ENCODE measurements at regions not wholly inside any gene's neighbourhood (a gene's known extent, or its start where the extent isn't known, plus 50 kb on each side); places are given as distances from the start of the nearest gene placed in this dataset.

DNA sequence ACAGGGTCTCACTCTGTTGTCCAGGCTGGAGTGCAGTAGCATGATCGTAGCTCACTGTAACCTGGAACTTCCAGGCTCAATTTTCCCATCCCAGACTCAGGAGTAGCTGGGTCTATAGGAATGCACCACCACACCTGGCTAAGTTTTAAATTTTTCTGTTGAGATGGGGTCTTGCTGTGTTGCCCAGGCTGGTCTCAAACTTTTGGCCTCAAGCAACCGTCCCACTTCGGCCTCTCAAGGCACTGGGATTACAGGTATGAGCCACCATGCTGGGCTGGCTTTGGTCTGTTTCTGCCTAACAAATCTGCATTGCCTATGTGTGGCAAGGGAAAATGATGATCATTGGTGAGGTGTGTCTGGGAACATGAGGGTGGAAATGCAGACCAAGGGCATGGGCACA, 59.3 kb upstream of the CLMP start (continued):
- TF ChIP-seq MAX (IDR thresholded peaks at IDR 0.05) = no peak
- no peak for TF ChIP-seq TAF1 (conservative IDR thresholded peaks at IDR 0.05)
- TF ChIP-seq RXRA (IDR thresholded peaks at IDR 0.05) = no peak

- Histone ChIP-seq H3K27ac (ENCODE audit: low read depth in 1 of 2, low read length in 2 of 2) (no peak overlapping the region), H3K9me3 (ENCODE audit: control insufficient read depth in 4 of 4, low read length in 3 of 4) (no peaks in the 10 kb centered on the region), H3K4me3 (ENCODE audit: low read depth in 1 of 3, low read length in 3 of 3) (no peak overlapping the region), H3K36me3 (ENCODE audit: control insufficient read depth in 4 of 4, insufficient read depth in 3 of 4, low read depth in 1 of 4, low read length in 3 of 4) (no peaks in the 10 kb centered on the region), H3K4me1 (ENCODE audit: control insufficient read depth in 4 of 4, insufficient read depth in 4 of 4, low read length in 3 of 4) (no peaks in the 10 kb centered on the region), H3K9ac (ENCODE audit: low read depth in 1 of 2, low read length in 2 of 2) (no peak overlapping the region), H3K27me3 (ENCODE audit: control insufficient read depth in 4 of 4, insufficient read depth in 4 of 4, low read length in 3 of 4) (no peaks in the 10 kb centered on the region)
- 86% methylated on average over 3 of the region's 3 CpGs for WGBS
- no peak for DNase-seq (ENCODE audit: low spot score)
- TF ChIP-seq EGR1 (IDR thresholded peaks at IDR 0.05; ENCODE audit: low read depth in 2 of 2) (no peak), FOXA2 (IDR thresholded peaks at IDR 0.05) (no peak), RAD21 (IDR thresholded peaks at IDR 0.05) (no peak), TAF1 (conservative IDR thresholded peaks at IDR 0.05) (no peak), MAX (IDR thresholded peaks at IDR 0.05) (no peak), JUND (IDR thresholded peaks at IDR 0.05) (no peak), NR2F2 (IDR thresholded peaks at IDR 0.05) (no peak), FOXA1 (IDR thresholded peaks at IDR 0.05) (no peak), GABPA (IDR thresholded peaks at IDR 0.05 in 1 of 2, conservative IDR thresholded peaks at IDR 0.05 in 1 of 2) (no peak), HNF4A (conservative IDR thresholded peaks at IDR 0.05) (no peak), RXRA (IDR thresholded peaks at IDR 0.05) (no peak), YY1 (IDR thresholded peaks at IDR 0.05) (no peak)
Measured at GRCh38 chr11:123253911-123254310, 58.9 kb upstream of the CLMP start.

GRCh38 chr11:123253223-123253622, 58.2 kb upstream of the CLMP start:
- no peaks in the 10 kb centered on the region for H3K27me3 ChIP-seq (ENCODE audit: control insufficient read depth in 4 of 4, insufficient read depth in 4 of 4, low read length in 3 of 4)
- no peak overlapping the region for H3K27ac ChIP-seq (ENCODE audit: low read depth in 1 of 2, low read length in 2 of 2)
- no peaks in the 10 kb centered on the region for H3K36me3 ChIP-seq (ENCODE audit: control insufficient read depth in 4 of 4, insufficient read depth in 3 of 4, low read depth in 1 of 4, low read length in 3 of 4)
- no peak overlapping the region for H3K9ac ChIP-seq (ENCODE audit: low read depth in 1 of 2, low read length in 2 of 2)
- H3K4me1 ChIP-seq (ENCODE audit: control insufficient read depth in 4 of 4, insufficient read depth in 4 of 4, low read length in 3 of 4) = no peaks in the 10 kb centered on the region
- TF ChIP-seq YY1 (IDR thresholded peaks at IDR 0.05) (no peak), HNF4A (conservative IDR thresholded peaks at IDR 0.05) (no peak), GABPA (IDR thresholded peaks at IDR 0.05 in 1 of 2, conservative IDR thresholded peaks at IDR 0.05 in 1 of 2) (no peak), SP1 (IDR thresholded peaks at IDR 0.05) (no peak), RXRA (IDR thresholded peaks at IDR 0.05) (no peak), EGR1 (IDR thresholded peaks at IDR 0.05; ENCODE audit: low read depth in 2 of 2) (no peak), ZBTB33 (IDR thresholded peaks at IDR 0.05) (no peak), RAD21 (IDR thresholded peaks at IDR 0.05) (no peak), TAF1 (conservative IDR thresholded peaks at IDR 0.05) (no peak), MAX (IDR thresholded peaks at IDR 0.05) (no peak), JUND (IDR thresholded peaks at IDR 0.05) (no peak), CTCF (IDR thresholded peaks at IDR 0.05; ENCODE audit: low read depth, low read length, missing input control) (no peak), FOXA1 (IDR thresholded peaks at IDR 0.05) (no peak)
- TF ChIP-seq, protein P1, sequence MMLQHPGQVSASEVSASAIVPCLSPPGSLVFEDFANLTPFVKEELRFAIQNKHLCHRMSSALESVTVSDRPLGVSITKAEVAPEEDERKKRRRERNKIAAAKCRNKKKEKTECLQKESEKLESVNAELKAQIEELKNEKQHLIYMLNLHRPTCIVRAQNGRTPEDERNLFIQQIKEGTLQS (IDR thresholded peaks at IDR 0.05) = no peak
- 88% methylated on average over 8 of the region's 8 CpGs for WGBS
- H3K9me3 ChIP-seq (ENCODE audit: control insufficient read depth in 4 of 4, low read length in 3 of 4) = no peaks in the 10 kb centered on the region
- no peak for DNase-seq (ENCODE audit: low spot score)
- no peak overlapping the region for H3K4me3 ChIP-seq (ENCODE audit: low read depth in 1 of 3, low read length in 3 of 3)
